Keratinocyte (primary cell): ENCODE measurements at regions not wholly inside any gene's neighbourhood (a gene's known extent, or its start where the extent isn't known, plus 50 kb on each side); places are given as distances from the start of the nearest gene placed in this dataset.

ENCODE experiments used
- EZH2 ChIP-seq: IDR thresholded peaks from one replicate; pipeline ENCODE4 v1.6.1; 2012; ENCODE audit warnings: inconsistent platforms, mild to moderate bottlenecking, low read length, moderate library complexity
- TF ChIP-seq, protein P1 (sequence below), 3 experiments: IDR thresholded peaks in 1 of 3; conservative IDR thresholded peaks in 1 of 3; optimal IDR thresholded peaks in 1 of 3; 2 replicates in 2 of 3; 3 replicates in 1 of 3; pipeline versions ENCODE3 to v1.5.1; 2011; ENCODE audit warnings: low read length in 3 of 3, mild to moderate bottlenecking in 3 of 3, moderate library complexity in 2 of 3, control low read depth in 1 of 3, inconsistent platforms in 1 of 3; ENCODE audit not compliant: insufficient read depth in 2 of 3; ENCODE audit errors: extremely low read depth in 1 of 3

DNA sequence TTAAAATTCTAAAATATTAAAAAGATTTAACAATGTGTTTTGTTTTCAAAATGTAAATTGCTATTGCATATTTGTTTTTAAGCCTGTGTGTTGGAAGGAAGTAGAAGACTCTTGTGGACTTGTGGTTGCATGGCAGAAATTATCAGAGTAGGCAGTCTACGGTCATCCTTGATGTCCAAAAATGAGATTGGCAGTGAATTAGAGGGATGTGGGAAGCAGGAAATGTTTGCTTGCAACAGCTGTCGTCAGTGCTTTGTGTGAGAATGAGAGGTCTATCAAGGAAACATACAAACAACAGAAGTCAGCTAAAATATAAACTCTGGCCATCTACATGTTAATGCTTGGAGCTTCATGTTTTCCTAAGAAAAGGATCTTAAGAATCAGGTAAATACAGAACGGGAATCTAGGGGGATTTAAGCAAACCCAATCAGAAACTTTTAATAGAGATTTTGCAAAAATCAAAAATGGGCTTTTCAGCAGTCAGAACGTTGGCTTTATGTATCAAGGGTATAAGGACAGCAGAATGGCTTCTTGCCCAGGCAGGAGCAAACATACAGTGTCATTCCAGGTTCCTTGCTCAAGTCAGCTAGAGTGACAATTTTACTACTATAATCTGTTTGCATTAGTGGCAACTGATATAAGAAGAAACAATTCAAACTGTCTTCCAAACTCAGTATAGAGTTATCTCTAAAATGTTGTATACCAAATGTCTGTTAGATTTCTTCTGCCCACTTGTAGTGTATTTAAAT is 196.7 kb downstream of the CYB561 start:
- TF ChIP-seq, protein P1, sequence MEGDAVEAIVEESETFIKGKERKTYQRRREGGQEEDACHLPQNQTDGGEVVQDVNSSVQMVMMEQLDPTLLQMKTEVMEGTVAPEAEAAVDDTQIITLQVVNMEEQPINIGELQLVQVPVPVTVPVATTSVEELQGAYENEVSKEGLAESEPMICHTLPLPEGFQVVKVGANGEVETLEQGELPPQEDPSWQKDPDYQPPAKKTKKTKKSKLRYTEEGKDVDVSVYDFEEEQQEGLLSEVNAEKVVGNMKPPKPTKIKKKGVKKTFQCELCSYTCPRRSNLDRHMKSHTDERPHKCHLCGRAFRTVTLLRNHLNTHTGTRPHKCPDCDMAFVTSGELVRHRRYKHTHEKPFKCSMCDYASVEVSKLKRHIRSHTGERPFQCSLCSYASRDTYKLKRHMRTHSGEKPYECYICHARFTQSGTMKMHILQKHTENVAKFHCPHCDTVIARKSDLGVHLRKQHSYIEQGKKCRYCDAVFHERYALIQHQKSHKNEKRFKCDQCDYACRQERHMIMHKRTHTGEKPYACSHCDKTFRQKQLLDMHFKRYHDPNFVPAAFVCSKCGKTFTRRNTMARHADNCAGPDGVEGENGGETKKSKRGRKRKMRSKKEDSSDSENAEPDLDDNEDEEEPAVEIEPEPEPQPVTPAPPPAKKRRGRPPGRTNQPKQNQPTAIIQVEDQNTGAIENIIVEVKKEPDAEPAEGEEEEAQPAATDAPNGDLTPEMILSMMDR (optimal IDR thresholded peaks at IDR 0.05 in 1 of 3, IDR thresholded peaks at IDR 0.05 in 1 of 3, conservative IDR thresholded peaks at IDR 0.05 in 1 of 3; ENCODE audit: extremely low read depth in 1 of 3, insufficient read depth in 2 of 3, low read length in 3 of 3): no peak
- no peak for TF ChIP-seq EZH2
